ENCODE measurements at regions not wholly inside any gene's neighbourhood (a gene's known extent, or its start where the extent isn't known, plus 50 kb on each side); places are given as distances from the start of the nearest gene placed in this dataset.

GRCh38 chr1:108314815-108315214 lies 70.9 kb upstream of the NBPF4 start:
- TF ChIP-seq CTCF (IDR thresholded peaks at IDR 0.05) = no peak
- TF ChIP-seq POLR2A (IDR thresholded peaks at IDR 0.05) = no peak
